HG03175 (cell line): ENCODE measurements at regions not wholly inside any gene's neighbourhood (a gene's known extent, or its start where the extent isn't known, plus 50 kb on each side); places are given as distances from the start of the nearest gene placed in this dataset.
"Not testable (repeated sequence)": the region's sequence is repeated elsewhere in the genome, so short reads cannot be mapped to it uniquely, and the experiment has no call there.

Source experiments
- ATAC-seq: cut with Tn5 transposase; IDR thresholded peaks from one replicate; pipeline ENCODE4 v1.9.1; 2021; ENCODE audit warnings: mild to moderate bottlenecking, moderate library complexity; ENCODE audit not compliant: unreplicated experiment

GRCh38 chrX:128992107-128992971 is 531.0 kb downstream of the SMARCA1 start:
- ATAC-seq: no peak

DNA sequence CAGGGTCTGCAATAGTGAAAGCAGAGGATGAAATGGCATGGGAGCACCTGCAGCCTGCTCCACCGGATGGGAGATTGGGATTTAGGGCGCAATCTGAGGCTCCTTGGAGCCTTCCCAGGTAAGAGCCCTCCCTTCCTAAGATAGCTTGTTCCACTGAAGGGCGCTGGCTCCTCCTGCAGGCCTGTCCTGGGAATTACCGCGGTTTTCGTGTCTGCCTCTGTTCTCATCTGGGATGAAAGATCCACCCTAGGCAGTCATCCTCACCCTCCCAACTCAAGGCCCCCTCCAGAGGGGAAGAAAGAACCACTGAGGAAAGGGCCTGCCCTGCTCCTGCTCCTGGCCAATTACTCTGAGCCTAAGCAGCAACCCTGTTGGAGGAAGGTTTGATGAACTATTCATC is 547.5 kb downstream of the SMARCA1 start:
- ATAC-seq: peak; percentile 50

DNA sequence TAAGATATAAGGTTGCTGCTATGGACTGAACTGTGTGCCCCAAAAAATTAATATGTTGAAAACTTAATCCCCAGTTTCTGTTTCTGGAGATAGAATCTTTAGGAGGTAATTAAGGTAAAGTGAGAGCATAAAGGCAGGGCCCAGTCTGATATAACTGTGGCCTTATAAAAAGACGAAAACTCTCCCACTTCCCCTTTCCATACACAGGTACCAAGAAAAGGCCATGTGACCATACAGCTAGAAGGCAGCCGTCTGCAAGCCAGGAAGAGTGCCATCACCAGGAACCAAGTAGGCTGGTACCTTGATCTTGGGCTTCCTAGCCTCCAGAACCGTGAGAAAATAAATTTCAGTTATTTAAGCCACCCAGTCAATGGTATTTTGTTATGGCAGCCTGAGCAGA is 550.3 kb downstream of the SMARCA1 start:
- no peak for ATAC-seq

- ATAC-seq: no peak
These were observed 562.0 kb downstream of the SMARCA1 start for GRCh38 chrX:128961290-128961689.

- ATAC-seq: not testable (repeated sequence)
These were observed 568.6 kb downstream of the SMARCA1 start for GRCh38 chrX:128954697-128955096.

DNA sequence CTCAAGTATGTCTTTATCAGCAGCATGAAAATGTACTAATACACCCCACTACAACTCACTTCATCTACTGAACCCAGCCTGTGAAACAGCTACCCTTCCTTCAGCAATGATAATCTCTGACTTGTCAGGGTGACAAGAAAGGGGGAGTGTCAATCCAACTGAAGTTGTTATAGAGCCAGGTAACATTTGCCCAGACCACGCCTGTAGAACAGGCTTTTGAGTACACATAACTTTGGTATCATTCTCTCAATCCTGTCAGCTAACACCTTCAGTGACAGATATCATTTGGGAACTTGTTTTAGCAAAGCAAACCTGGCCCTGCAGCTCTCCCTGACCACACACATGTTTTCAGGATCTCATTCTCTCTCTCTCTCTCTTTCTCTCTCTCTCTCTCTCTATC is 592.2 kb downstream of the SMARCA1 start:
- ATAC-seq: no peak

GRCh38 chrX:128929271-128930057 is 593.8 kb downstream of the SMARCA1 start:
- no peak for ATAC-seq

GRCh38 chrX:128928636-128929035 is 594.7 kb downstream of the SMARCA1 start:
- ATAC-seq: no peak

DNA sequence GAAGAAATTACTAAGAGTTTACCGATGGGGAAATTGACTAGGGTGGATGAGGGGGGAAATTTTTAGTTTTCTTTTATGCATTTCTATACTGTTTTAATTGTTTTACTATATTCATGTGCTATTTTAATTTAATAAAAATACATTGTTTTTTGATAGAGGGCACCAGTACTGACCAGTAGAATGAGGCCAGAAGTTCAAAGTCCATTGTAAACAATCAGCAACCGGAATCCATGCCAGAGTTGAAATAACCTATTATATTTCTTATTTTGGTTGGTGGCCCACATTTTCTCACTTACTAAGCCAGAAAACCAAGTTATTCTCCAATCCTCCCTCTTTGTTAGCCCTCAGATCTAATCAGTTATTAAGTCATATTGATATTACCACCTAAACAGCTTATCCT is 595.9 kb downstream of the SMARCA1 start:
- ATAC-seq: no peak

- no peak for ATAC-seq
These were observed 616.5 kb downstream of the SMARCA1 start for GRCh38 chrX:128906753-128907152.

DNA sequence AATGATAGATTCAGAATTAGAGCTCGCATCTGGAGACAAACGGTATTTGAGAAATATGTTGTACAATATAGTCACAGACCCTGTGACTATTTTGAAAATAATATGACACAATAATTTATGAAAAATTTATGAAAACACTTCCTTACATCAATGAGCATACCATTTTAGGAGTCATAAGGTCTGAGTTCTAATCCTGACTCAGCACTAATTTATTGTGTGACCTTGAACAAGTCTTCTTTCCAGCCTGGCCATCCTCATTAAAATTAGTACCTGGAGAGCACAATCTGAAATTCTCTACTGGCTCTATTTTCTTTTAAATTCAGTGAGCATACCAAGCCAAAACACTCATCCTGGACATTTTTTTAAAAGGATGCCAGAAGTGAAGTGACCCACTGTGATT is 622.3 kb downstream of the SMARCA1 start:
- ATAC-seq: no peak

DNA sequence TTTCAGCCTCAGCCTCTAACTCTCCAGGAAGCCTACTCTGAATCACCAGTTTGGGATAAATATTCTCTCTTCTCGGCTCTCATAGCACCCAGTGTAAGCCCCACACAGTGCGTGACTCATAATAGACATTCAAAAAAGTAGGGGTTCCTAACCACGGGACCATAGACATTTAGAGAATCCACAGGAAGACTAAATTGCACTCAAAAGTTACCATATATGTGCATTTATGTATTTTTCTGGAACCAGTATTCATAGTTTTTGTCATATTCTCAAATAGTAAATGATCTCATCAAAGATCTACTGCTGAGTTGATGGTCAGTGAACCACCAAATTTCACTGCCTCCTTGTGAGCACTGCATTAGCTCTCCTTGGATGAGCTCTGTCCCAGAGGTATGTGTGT is 625.7 kb downstream of the SMARCA1 start:
- ATAC-seq: no peak

DNA sequence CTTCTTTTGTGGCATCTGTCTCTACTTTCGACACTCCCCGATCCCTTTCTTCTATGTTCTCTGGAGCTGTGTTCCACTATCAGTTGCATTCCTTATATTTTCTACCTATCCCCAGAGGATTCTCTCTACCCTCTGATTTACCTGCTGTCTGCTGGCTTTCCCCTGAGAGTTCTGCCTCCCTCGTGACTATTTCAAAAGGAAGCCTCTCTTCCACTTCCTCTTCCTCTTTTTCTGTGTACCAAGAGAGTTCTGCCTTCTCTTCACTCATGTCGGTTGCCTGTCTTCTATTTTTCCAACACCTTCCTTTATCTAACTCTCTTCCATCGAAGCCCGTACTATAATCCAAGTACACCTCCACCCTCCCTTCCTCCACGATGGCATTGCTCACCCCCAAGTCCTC is 631.7 kb downstream of the SMARCA1 start:
- ATAC-seq: no peak

DNA sequence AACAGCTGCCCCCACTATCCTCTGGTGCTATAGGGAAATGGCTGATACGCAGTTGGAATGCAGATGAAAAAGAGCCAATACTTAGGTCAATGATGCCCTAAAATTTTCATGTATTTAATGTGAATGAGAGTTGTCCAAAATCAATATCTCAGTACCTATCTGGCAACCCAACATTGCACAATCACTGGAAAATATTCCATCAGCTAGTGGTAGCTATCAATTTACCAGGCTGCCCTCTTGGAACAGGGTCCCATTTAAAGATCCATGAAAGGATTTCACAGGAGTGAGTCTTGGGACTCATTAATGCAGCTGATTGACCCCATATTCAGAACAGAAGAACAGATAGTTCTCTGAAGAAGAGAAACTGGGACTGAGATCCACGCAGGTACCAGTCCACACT is 638.9 kb downstream of the SMARCA1 start:
- no peak for ATAC-seq

DNA sequence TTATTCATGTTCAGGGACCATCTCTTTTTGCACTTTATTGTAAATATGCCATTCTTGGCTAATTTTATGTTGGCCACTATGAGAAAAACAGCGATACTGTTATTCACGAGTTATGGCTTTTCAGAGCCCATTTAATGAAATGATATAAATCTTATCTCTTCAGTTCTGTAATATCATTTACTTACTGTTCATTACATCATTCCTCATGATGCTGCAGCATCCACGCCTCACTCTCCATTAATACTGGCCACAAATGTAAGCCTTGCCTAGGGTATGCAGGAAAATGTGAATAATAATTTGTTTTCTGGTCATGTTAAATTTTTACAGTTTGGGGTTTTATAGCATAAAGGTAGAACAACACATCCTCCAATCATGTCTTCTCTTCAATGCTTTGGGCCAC is 639.6 kb downstream of the SMARCA1 start:
- no peak for ATAC-seq

DNA sequence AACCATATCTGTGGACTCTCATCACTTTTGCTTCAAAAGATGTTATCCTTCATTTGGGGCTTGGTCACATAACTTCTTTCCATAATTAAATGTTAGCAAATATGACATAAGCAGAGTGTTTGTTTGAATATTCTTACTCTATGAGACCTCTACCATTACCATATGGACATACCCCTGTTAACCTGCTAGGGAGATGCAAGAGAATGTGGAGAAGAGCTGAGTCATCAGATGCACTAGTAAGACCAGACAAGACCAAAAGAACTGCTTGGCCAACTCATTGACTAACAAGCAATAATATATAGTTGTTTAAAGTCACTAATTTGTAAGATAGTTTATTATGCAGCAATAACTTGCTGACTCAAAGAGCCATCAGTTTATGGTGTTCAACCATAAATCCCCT is 652.9 kb downstream of the SMARCA1 start:
- no peak for ATAC-seq

DNA sequence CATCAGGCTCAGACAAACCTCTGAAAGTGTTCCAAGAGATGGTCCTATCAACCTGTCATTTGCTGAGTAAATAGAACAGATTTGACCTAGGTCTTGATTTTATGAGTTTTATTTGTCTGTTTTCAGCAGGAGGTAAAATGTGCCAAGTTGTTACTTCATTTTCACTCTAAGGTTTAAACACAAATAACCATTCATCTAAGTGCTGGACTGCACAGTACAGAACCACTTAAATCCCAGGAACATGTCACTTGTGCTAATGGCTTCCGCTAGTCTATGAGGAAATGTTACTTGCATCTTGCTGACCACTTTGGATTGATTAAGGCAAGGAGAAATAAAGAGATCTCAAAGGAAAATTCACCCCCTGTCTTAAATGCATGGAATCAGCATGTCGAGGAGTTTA is 660.7 kb downstream of the SMARCA1 start:
- no peak for ATAC-seq

GRCh38 chrX:128848374-128848773 is 674.9 kb downstream of the SMARCA1 start:
- ATAC-seq: no peak

DNA sequence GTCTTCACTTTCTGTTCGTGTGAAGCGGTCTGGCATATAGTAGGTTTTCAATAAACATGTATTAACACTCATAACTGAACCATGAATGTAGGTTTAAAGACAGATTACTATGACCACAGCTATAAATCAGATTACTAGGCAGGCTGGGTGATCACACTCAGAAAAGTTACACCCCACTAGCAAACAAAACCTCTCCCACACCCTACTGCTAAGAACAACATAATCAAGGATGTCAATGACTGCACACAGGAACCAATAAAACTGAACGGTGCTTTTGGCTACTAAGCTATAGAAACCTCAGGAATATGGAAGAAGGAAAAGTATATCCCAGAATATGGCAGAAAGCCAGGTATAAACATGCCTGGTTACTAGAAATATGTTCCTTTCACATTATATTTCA is 676.9 kb downstream of the SMARCA1 start:
- no peak for ATAC-seq

DNA sequence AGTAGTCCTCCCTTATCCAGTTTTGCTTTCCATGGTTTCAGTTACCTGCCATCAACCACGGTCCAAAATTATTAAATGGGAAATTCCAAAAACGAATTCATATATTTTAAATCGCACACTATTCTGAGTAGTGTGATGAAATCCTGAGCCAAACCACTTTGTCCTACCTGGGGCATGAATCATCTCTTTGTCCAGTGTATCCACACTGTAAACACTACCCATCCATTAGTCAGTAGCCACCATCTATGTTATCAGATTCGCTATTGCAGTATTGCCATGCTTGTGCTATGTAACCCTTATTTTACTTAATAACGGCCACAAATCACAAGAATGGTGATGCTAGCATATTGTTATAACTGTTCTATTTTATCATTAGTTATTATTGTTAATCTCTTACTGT is 704.6 kb downstream of the SMARCA1 start:
- no peak for ATAC-seq

DNA sequence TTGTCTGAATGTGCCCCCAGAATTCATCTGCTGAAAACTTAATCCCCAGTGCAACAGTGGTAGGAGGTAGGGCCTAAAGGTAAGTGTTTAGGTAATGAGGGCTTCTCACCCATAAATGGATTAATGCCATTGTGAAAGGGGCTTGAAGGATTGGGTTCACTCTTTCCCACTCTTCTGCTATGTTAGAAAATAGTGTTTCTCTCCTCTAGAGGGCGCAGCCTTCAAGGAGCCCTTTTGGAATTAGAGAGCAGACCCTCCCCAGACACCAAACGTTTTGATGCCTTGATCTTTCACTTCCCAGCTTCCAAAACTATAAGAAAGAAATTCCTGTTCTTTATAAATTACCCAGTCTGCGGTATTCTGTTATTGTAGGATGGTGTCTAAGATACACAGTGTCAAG is 706.4 kb downstream of the SMARCA1 start:
- no peak for ATAC-seq

DNA sequence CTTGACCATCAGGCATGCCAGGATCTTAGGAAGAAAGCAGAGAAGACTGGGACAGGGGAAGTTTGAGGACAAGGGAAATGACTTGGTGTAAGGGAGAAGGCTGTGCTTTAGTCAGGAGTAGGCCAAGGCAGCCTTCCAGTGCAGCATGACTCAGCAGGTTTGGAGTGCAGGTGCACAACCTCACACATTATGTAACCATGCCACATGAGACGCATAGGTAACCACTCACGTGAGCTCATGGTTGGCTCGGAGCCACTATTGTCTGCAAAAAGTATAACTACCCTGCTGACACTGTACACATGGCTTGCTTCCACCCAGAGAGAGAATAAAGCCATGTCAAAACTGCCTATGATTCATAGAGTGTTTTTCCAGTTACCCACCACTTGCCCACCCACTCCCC is 715.9 kb downstream of the SMARCA1 start:
- no peak for ATAC-seq
